ENCODE measurements at regions not wholly inside any gene's neighbourhood (a gene's known extent, or its start where the extent isn't known, plus 50 kb on each side); places are given as distances from the start of the nearest gene placed in this dataset.

GRCh38 chr9:104232781-104233341 is 138.8 kb downstream of the SMC2 start:
- TF ChIP-seq, protein P1, sequence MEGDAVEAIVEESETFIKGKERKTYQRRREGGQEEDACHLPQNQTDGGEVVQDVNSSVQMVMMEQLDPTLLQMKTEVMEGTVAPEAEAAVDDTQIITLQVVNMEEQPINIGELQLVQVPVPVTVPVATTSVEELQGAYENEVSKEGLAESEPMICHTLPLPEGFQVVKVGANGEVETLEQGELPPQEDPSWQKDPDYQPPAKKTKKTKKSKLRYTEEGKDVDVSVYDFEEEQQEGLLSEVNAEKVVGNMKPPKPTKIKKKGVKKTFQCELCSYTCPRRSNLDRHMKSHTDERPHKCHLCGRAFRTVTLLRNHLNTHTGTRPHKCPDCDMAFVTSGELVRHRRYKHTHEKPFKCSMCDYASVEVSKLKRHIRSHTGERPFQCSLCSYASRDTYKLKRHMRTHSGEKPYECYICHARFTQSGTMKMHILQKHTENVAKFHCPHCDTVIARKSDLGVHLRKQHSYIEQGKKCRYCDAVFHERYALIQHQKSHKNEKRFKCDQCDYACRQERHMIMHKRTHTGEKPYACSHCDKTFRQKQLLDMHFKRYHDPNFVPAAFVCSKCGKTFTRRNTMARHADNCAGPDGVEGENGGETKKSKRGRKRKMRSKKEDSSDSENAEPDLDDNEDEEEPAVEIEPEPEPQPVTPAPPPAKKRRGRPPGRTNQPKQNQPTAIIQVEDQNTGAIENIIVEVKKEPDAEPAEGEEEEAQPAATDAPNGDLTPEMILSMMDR (IDR thresholded peaks at IDR 0.05; ENCODE audit: low read depth, low read length) = no peak
- no peak for TF ChIP-seq POLR2A (IDR thresholded peaks at IDR 0.05; ENCODE audit: extremely low read depth, insufficient read length)
- TF ChIP-seq, protein P2, sequence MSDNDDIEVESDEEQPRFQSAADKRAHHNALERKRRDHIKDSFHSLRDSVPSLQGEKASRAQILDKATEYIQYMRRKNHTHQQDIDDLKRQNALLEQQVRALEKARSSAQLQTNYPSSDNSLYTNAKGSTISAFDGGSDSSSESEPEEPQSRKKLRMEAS (IDR thresholded peaks at IDR 0.05; ENCODE audit: low read depth, low read length) = no peak
